Thyroid gland (tissue), 4 donors: ENCODE measurements at regions not wholly inside any gene's neighbourhood (a gene's known extent, or its start where the extent isn't known, plus 50 kb on each side); places are given as distances from the start of the nearest gene placed in this dataset.

Source experiments
- DNase-seq, 2 donors: peaks; one replicate each; pipeline ENCODE4 v3.0.0-alpha.2; 2019
- H3K27ac ChIP-seq, 3 donors: fragments of 200-600 bp; sonication (generic); 1 replicate in 2 of 3; 2 replicates in 1 of 3; pipeline ENCODE4 v1.5.1; 2016 to 2019; ENCODE audit warnings: mild to moderate bottlenecking in 1 of 3, moderate library complexity in 1 of 3
- H3K27me3 ChIP-seq: fragments of 200-600 bp; sonication (generic); one replicate; pipeline ENCODE4 v1.5.1; 2019
- H3K36me3 ChIP-seq, 2 donors: fragments of 200-600 bp; sonication (generic); one replicate each; pipeline ENCODE4 v1.5.1; 2016 to 2019
- H3K4me1 ChIP-seq, 2 donors: fragments of 200-600 bp; sonication (generic); one replicate each; pipeline ENCODE4 v1.5.1; 2017 to 2019
- H3K4me3 ChIP-seq, 3 donors: fragments of 200-600 bp; sonication (generic); replicated peaks in 1 of 3; 1 replicate in 2 of 3; 2 replicates in 1 of 3; pipeline ENCODE4 v1.5.1; 2016; ENCODE audit warnings: mild to moderate bottlenecking in 1 of 3
- H3K9me3 ChIP-seq: fragments of 200-600 bp; sonication (generic); one replicate; pipeline ENCODE4 v1.5.1; 2017
- CTCF ChIP-seq, 6 experiments: fragments of 200-600 bp in 3 of 6; fragments of 450-650 bp in 3 of 6; sonication (generic) in 3 of 6; IDR thresholded peaks; one replicate each; pipeline ENCODE4 v1.5.1; 2016 to 2019; ENCODE audit warnings: antibody characterized with exemption in 6 of 6, mild to moderate bottlenecking in 2 of 6, inconsistent platforms in 1 of 6, moderate library complexity in 1 of 6
- POLR2A ChIP-seq, 2 donors: fragments of 450-650 bp; IDR thresholded peaks; one replicate each; pipeline ENCODE4 v1.6.1; 2017; ENCODE audit warnings: antibody characterized with exemption in 2 of 2, mild to moderate bottlenecking in 2 of 2, moderate library complexity in 1 of 2
- WGBS, 2 donors: methylation state at CpG; one replicate each; pipeline ENCODE4 v1.1.5; 2017; 5-methylcytosine and 5-hydroxymethylcytosine counted together
- intact Hi-C: fragments of 100-400 bp; cut with DNase I; formaldehyde crosslinking; loops from one replicate; pipeline ENCODE4 v1.15.1; 2023

GRCh38 chr12:46556819-46557524, 184.4 kb upstream of the SLC38A2 start:
- no peak overlapping the region for H3K4me3 ChIP-seq
- H3K36me3 ChIP-seq = no peaks in the 10 kb centered on the region
- peaks cover 12 to 13% of the 10 kb centered on the region in 2 donors for H3K4me1 ChIP-seq
- no peak for DNase-seq
- intact Hi-C loops = no loop called here
- no peaks in the 10 kb centered on the region for H3K9me3 ChIP-seq
- TF ChIP-seq CTCF (IDR thresholded peaks at IDR 0.05) (no peak), POLR2A (IDR thresholded peaks at IDR 0.05) (no peak)
- WGBS, 2 donors = 86 to 92% methylated on average over 6 of the region's 6 CpGs
- no peaks in the 10 kb centered on the region for H3K27me3 ChIP-seq
- H3K27ac ChIP-seq = no peak overlapping the region

- TF ChIP-seq POLR2A (IDR thresholded peaks at IDR 0.05) (no peak), CTCF (IDR thresholded peaks at IDR 0.05) (no peak)
- Histone ChIP-seq H3K4me3 (no peak overlapping the region), H3K36me3 (no peaks in the 10 kb centered on the region), H3K4me1 (peaks cover 9 to 11% of the 10 kb centered on the region in 2 donors), H3K27me3 (no peaks in the 10 kb centered on the region), H3K27ac (peak overlapping the region; percentile 8 to 49 (median 12)), H3K9me3 (no peaks in the 10 kb centered on the region)
- intact Hi-C loops = no loop called here
- 40 to 58% methylated on average over 2 of the region's 2 CpGs for WGBS, 2 donors
- DNase-seq = no peak
Measured at GRCh38 chr12:46556105-46556559, 183.6 kb upstream of the SLC38A2 start.

GRCh38 chr12:46555406-46555852, 182.9 kb upstream of the SLC38A2 start:
- Histone ChIP-seq H3K27me3 (no peaks in the 10 kb centered on the region), H3K4me1 (peaks cover 9 to 11% of the 10 kb centered on the region in 2 donors), H3K4me3 (no peak overlapping the region), H3K9me3 (no peaks in the 10 kb centered on the region), H3K27ac (peak overlapping the region; percentile 8 to 49 (median 12)), H3K36me3 (no peaks in the 10 kb centered on the region)
- TF ChIP-seq CTCF (IDR thresholded peaks at IDR 0.05) = no peak
- no peak for TF ChIP-seq POLR2A (IDR thresholded peaks at IDR 0.05)
- WGBS, 2 donors = 75 to 87% methylated on average over 4 of the region's 4 CpGs
- DNase-seq = no peak
- intact Hi-C loops = no loop called here

- H3K27me3 ChIP-seq = no peaks in the 10 kb centered on the region
- intact Hi-C loops = no loop called here
- TF ChIP-seq CTCF (IDR thresholded peaks at IDR 0.05) (no peak), POLR2A (IDR thresholded peaks at IDR 0.05) (no peak)
- no peak for DNase-seq
- no peaks in the 10 kb centered on the region for H3K36me3 ChIP-seq
- no peak overlapping the region for H3K27ac ChIP-seq
- 76 to 83% methylated on average over 2 of the region's 2 CpGs for WGBS, 2 donors
- peaks cover 9 to 11% of the 10 kb centered on the region in 2 donors for H3K4me1 ChIP-seq
- H3K4me3 ChIP-seq = no peak overlapping the region
- no peaks in the 10 kb centered on the region for H3K9me3 ChIP-seq
Measured at GRCh38 chr12:46554460-46554859, 181.9 kb upstream of the SLC38A2 start.

GRCh38 chr12:46553911-46554310, 181.3 kb upstream of the SLC38A2 start:
- no peak overlapping the region for H3K27ac ChIP-seq
- intact Hi-C loops = no loop called here
- H3K36me3 ChIP-seq = no peaks in the 10 kb centered on the region
- H3K27me3 ChIP-seq = no peaks in the 10 kb centered on the region
- H3K4me3 ChIP-seq = no peak overlapping the region
- no peaks in the 10 kb centered on the region for H3K9me3 ChIP-seq
- WGBS, 2 donors = 63 to 83% methylated on average over 1 of the region's 1 CpG
- peaks cover 9 to 11% of the 10 kb centered on the region in 2 donors for H3K4me1 ChIP-seq
- no peak for DNase-seq
- TF ChIP-seq POLR2A (IDR thresholded peaks at IDR 0.05) (no peak), CTCF (IDR thresholded peaks at IDR 0.05) (no peak)
